HepG2 (cell line): ENCODE measurements at regions not wholly inside any gene's neighbourhood (a gene's known extent, or its start where the extent isn't known, plus 50 kb on each side); places are given as distances from the start of the nearest gene placed in this dataset.

Experiments
- ATAC-seq: fragments of 200-7000 bp; cut with Tn5 transposase; 3 replicates; pipeline ENCODE4 v1.9.1; 2020; ENCODE audit warnings: mild to moderate bottlenecking, moderate library complexity
- BruUV-seq: library from RNA; stranded (reverse); fragments of 400-500 nt; replicated peaks from 2 replicates; lab custom pipeline; 2021; lab: Mats Ljungman, UMichigan
- CTCF ChIA-PET: fragments of 300-600 bp; formaldehyde crosslinking; extraction: SDS; loops from one replicate; lab custom pipeline; 2021; ENCODE audit warnings: low total read pairs, inconsistent platforms, low intra/inter-chr PET ratio; lab: Yijun Ruan, JAX
- POLR2A ChIA-PET: fragments of 350-600 bp; sonication (Branson Sonifier 250); formaldehyde crosslinking; loops from one replicate; lab custom pipeline; 2020; ENCODE audit warnings: antibody characterized with exemption, inconsistent platforms; lab: Yijun Ruan, JAX
- DNase-seq: peaks from one replicate; pipeline ENCODE4 v3.0.0-alpha.2; 2015; ENCODE audit warnings: low spot score
- FAIRE-seq: peaks from 3 replicates; lab custom pipeline; 2011; peaks lifted over from hg19 to GRCh38; lab: Jason Lieb, UNC
- H2AFZ ChIP-seq: one replicate; pipeline ENCODE4 v1.6.1; 2011; ENCODE audit warnings: low read length, inconsistent platforms
- H3K27ac ChIP-seq: fragments of 300-600 bp; 3 replicates; pipeline ENCODE4 v1.8.0; 2011; ENCODE audit warnings: mixed run types, mild to moderate bottlenecking, mixed read lengths, low read length, inconsistent platforms; ENCODE audit not compliant: insufficient read depth; ENCODE audit errors: extremely low read length
- H3K27me3 ChIP-seq, 2 experiments: fragments of 200-600 bp in 1 of 2; 2 replicates in 1 of 2; 3 replicates in 1 of 2; pipeline versions ENCODE4 v1.6.0 to v1.8.0; 2011; ENCODE audit warnings: low read length in 2 of 2, mild to moderate bottlenecking in 2 of 2, moderate library complexity in 2 of 2, inconsistent platforms in 1 of 2; ENCODE audit not compliant: insufficient read depth in 2 of 2, control insufficient read depth in 1 of 2
- H3K36me3 ChIP-seq, 2 experiments: fragments of 200-600 bp in 1 of 2; replicated peaks in 1 of 2; 2 replicates in 1 of 2; 3 replicates in 1 of 2; pipeline versions ENCODE4 v1.5.1 to v1.8.0; 2011; ENCODE audit warnings: low read length in 2 of 2, inconsistent platforms in 1 of 2; ENCODE audit not compliant: insufficient read depth in 2 of 2, control insufficient read depth in 1 of 2
- H3K4me1 ChIP-seq: 2 replicates; pipeline ENCODE4 v1.5.1; 2012; ENCODE audit warnings: low read length, inconsistent platforms; ENCODE audit not compliant: insufficient read depth
- H3K4me2 ChIP-seq: 2 replicates; pipeline ENCODE4 v1.6.0; 2011; ENCODE audit warnings: low read depth, low read length, inconsistent platforms
- H3K4me3 ChIP-seq, 3 experiments: fragments of 200-600 bp in 1 of 3; sonication (generic), shearing (Covaris generic) in 1 of 3; replicated peaks in 1 of 3; 2 replicates each; pipeline ENCODE4 v1.5.1; 2011 to 2016; ENCODE audit warnings: low read length in 3 of 3, inconsistent platforms in 2 of 3, low read depth in 2 of 3, mild to moderate bottlenecking in 2 of 3, control low read depth in 1 of 3, mixed read lengths in 1 of 3; ENCODE audit not compliant: insufficient read depth in 1 of 3
- H3K79me2 ChIP-seq: one replicate; pipeline ENCODE4 v1.6.1; 2011; ENCODE audit warnings: low read length, inconsistent platforms; ENCODE audit not compliant: insufficient read depth
- H3K9ac ChIP-seq: 2 replicates; pipeline ENCODE4 v1.6.0; 2011; ENCODE audit warnings: mild to moderate bottlenecking, low read depth, low read length, inconsistent platforms; ENCODE audit not compliant: insufficient read depth
- H3K9me3 ChIP-seq: 2 replicates; pipeline ENCODE4 v1.5.1; 2012; ENCODE audit warnings: mild to moderate bottlenecking, low read length
- H4K20me1 ChIP-seq: 2 replicates; pipeline ENCODE4 v1.6.0; 2011; ENCODE audit warnings: inconsistent platforms, mild to moderate bottlenecking, low read length, moderate library complexity; ENCODE audit not compliant: insufficient read depth
- ATAD3A ChIP-seq: sonication (generic); formaldehyde crosslinking; IDR thresholded peaks from 2 replicates; pipeline ENCODE4 v1.4.0; 2020; ENCODE audit warnings: missing genetic modification reagents
- BRCA1 ChIP-seq: sonication (generic); formaldehyde crosslinking; IDR thresholded peaks from 2 replicates; pipeline ENCODE4 v1.4.0; 2020; ENCODE audit warnings: missing genetic modification reagents
- FLYWCH1 ChIP-seq: sonication (generic); formaldehyde crosslinking; IDR thresholded peaks from 2 replicates; pipeline ENCODE4 v1.8.1; 2023; ENCODE audit warnings: mild to moderate bottlenecking, missing genetic modification reagents
- GTF2F1 ChIP-seq: fragments of 150-350 bp; IDR thresholded peaks from 2 replicates; pipeline ENCODE4 v1.6.1; 2014; ENCODE audit warnings: low read length
- HNRNPH1 ChIP-seq: fragments of 200-400 bp; formaldehyde crosslinking; optimal IDR thresholded peaks from 2 replicates; pipeline ENCODE3; 2017; ENCODE audit warnings: mild to moderate bottlenecking, low read depth, low read length
- IRF9 ChIP-seq: sonication (generic); formaldehyde crosslinking; IDR thresholded peaks from 2 replicates; pipeline ENCODE4 v1.8.0; 2022; ENCODE audit warnings: missing genetic modification reagents, mild to moderate bottlenecking, borderline replicate concordance
- MEIS2 ChIP-seq: sonication (generic); formaldehyde crosslinking; IDR thresholded peaks from 2 replicates; pipeline ENCODE4 v1.9.0; 2021; ENCODE audit warnings: mild to moderate bottlenecking, missing genetic modification reagents
- NCOA1 ChIP-seq: sonication (generic); formaldehyde crosslinking; IDR thresholded peaks from 2 replicates; pipeline ENCODE4 v1.9.0; 2021; ENCODE audit warnings: missing genetic modification reagents
- NFAT5 ChIP-seq: sonication (generic); formaldehyde crosslinking; IDR thresholded peaks from 2 replicates; pipeline ENCODE4 v1.4.0; 2020; ENCODE audit warnings: missing genetic modification reagents
- SMYD3 ChIP-seq: sonication (generic); formaldehyde crosslinking; IDR thresholded peaks from 2 replicates; pipeline ENCODE4 v1.8.1; 2023; ENCODE audit warnings: mild to moderate bottlenecking, missing genetic modification reagents
- THAP11 ChIP-seq: IDR thresholded peaks from 2 replicates; pipeline ENCODE4 v1.6.1; 2016; ENCODE audit warnings: missing biosample characterization, missing genetic modification reagents
- ZNF335 ChIP-seq: sonication (generic); formaldehyde crosslinking; IDR thresholded peaks from 2 replicates; pipeline ENCODE4 v1.4.0; 2020; ENCODE audit warnings: missing genetic modification reagents
- ZNF350 ChIP-seq: sonication (generic); formaldehyde crosslinking; IDR thresholded peaks from 2 replicates; pipeline ENCODE4 v1.4.0; 2020; ENCODE audit warnings: mild to moderate bottlenecking, low read depth, missing genetic modification reagents, borderline replicate concordance
- ZNF644 ChIP-seq: IDR thresholded peaks from 2 replicates; pipeline ENCODE4 v1.6.1; 2016; ENCODE audit warnings: low read depth
- ZNF83 ChIP-seq: sonication (generic); formaldehyde crosslinking; IDR thresholded peaks from 2 replicates; pipeline ENCODE4 v1.4.0; 2020; ENCODE audit warnings: missing genetic modification reagents, mild to moderate bottlenecking, borderline replicate concordance
- WGBS: methylation state at CpG from one replicate; pipeline ENCODE4 v1.1.6; 2017; ENCODE audit warnings: low lambda C conversion rate; 5-methylcytosine and 5-hydroxymethylcytosine counted together
- in situ Hi-C: cut with HindIII; loops from 2 replicates; pipeline ENCODE4 v1.10.0; 2017; ENCODE audit warnings: low pct_unique_long_range_greater_than_20kb; ENCODE audit not compliant: extremely low pct_ligation_motif_present
- intact Hi-C: fragments of 100-400 bp; cut with micrococcal nuclease; formaldehyde crosslinking; loops from one replicate; pipeline ENCODE4 v1.10.0; 2022; ENCODE audit not compliant: unreplicated experiment

- intact Hi-C loops: no loop called here
- under 1% methylated on average over 6 of the region's 6 CpGs for WGBS
- Histone ChIP-seq H3K27me3 (no peaks in the 10 kb centered on the region; a peak in 1 of 5 replicates), H4K20me1 (no peaks in the 10 kb centered on the region), H3K36me3 (no peaks in the 10 kb centered on the region), H3K9ac (no peak overlapping the region), H3K4me1 (no peaks in the 10 kb centered on the region), H3K4me3 (no peak overlapping the region), H3K4me2 (no peak overlapping the region), H2AFZ (no peak overlapping the region), H3K79me2 (no peaks in the 10 kb centered on the region), H3K27ac (no peak overlapping the region), H3K9me3 (peaks cover 63% of the 10 kb centered on the region)
- TF ChIP-seq ATAD3A (CRISPR knock-in tag): no peak
- no peak for TF ChIP-seq MEIS2 (CRISPR knock-in tag)
- no peak for TF ChIP-seq NFAT5
- ATAC-seq (no peak), DNase-seq (no peak), FAIRE-seq (no peak)
- BruUV-seq: no TSS peak
- CTCF ChIA-PET: no interaction called here
- POLR2A ChIA-PET: no interaction called here
- in situ Hi-C loops: no loop called here
Measured at GRCh38 chr12:42910656-42911055, 321.1 kb upstream of the PRICKLE1 start.

- 20% methylated on average over 5 of the region's 6 CpGs for WGBS
- Histone ChIP-seq H3K4me3 (no peak overlapping the region), H3K27me3 (no peaks in the 10 kb centered on the region; a peak in 1 of 5 replicates), H4K20me1 (no peaks in the 10 kb centered on the region), H3K4me1 (no peaks in the 10 kb centered on the region), H3K36me3 (no peaks in the 10 kb centered on the region), H3K79me2 (no peaks in the 10 kb centered on the region), H2AFZ (no peak overlapping the region), H3K4me2 (no peak overlapping the region), H3K27ac (no peak overlapping the region), H3K9ac (no peak overlapping the region), H3K9me3 (peaks cover 64% of the 10 kb centered on the region)
- in situ Hi-C loops (no loop called here), intact Hi-C loops (no loop called here)
- ChIA-PET CTCF (no interaction called here), POLR2A (no interaction called here)
- no peak for ATAC-seq
- no peak for DNase-seq
- BruUV-seq: no TSS peak
- no peak for FAIRE-seq
- TF ChIP-seq FLYWCH1 (CRISPR knock-in tag): no peak
- TF ChIP-seq GTF2F1: no peak
- TF ChIP-seq NCOA1 (CRISPR knock-in tag): no peak
- TF ChIP-seq THAP11 (CRISPR knock-in tag): no peak
- no peak for TF ChIP-seq IRF9 (CRISPR knock-in tag)
- TF ChIP-seq SMYD3 (CRISPR knock-in tag): no peak
- no peak for TF ChIP-seq BRCA1 (CRISPR knock-in tag)
- no peak for TF ChIP-seq HNRNPH1
- no peak for TF ChIP-seq ZNF644 (CRISPR knock-in tag)
- no peak for TF ChIP-seq ZNF350 (CRISPR knock-in tag)
- TF ChIP-seq ZNF83 (CRISPR knock-in tag): no peak
- TF ChIP-seq MEIS2 (CRISPR knock-in tag): no peak
- TF ChIP-seq ZNF335 (CRISPR knock-in tag): no peak
Measured at GRCh38 chr12:42908712-42909111, 319.2 kb upstream of the PRICKLE1 start.
